Spleen (tissue), 11 donors: ENCODE measurements at regions not wholly inside any gene's neighbourhood (a gene's known extent, or its start where the extent isn't known, plus 50 kb on each side); places are given as distances from the start of the nearest gene placed in this dataset.

Experiments
- DNase-seq: peaks from one replicate; pipeline ENCODE4 v3.0.0-alpha.2; 2020
- H3K27ac ChIP-seq, 8 donors: fragments of 200-600 bp; sonication (generic) in 7 of 8; 1 replicate in 4 of 8; 2 replicates in 4 of 8; pipeline versions ENCODE4 v1.5.0 to v1.8.0; 2016 to 2021; ENCODE audit warnings: inconsistent platforms in 4 of 8, mild to moderate bottlenecking in 4 of 8, moderate library complexity in 1 of 8
- H3K27me3 ChIP-seq, 7 donors: fragments of 200-600 bp; sonication (generic) in 6 of 7; replicated peaks in 1 of 7; 1 replicate in 4 of 7; 2 replicates in 3 of 7; pipeline versions ENCODE4 v1.5.0 to v1.8.0; 2016 to 2021; ENCODE audit warnings: inconsistent platforms in 3 of 7, mild to moderate bottlenecking in 1 of 7
- H3K36me3 ChIP-seq, 6 donors: fragments of 200-600 bp; sonication (generic) in 5 of 6; 1 replicate in 4 of 6; 2 replicates in 2 of 6; pipeline versions ENCODE4 v1.5.0 to v1.8.0; 2016 to 2021; ENCODE audit warnings: inconsistent platforms in 2 of 6
- H3K4me1 ChIP-seq, 6 donors: fragments of 200-600 bp; sonication (generic) in 5 of 6; 1 replicate in 3 of 6; 2 replicates in 3 of 6; pipeline versions ENCODE4 v1.5.0 to v1.8.0; 2016 to 2021; ENCODE audit warnings: inconsistent platforms in 3 of 6
- H3K4me3 ChIP-seq, 8 donors: fragments of 200-600 bp; sonication (generic) in 7 of 8; 1 replicate in 4 of 8; 2 replicates in 4 of 8; pipeline versions ENCODE4 v1.5.0 to v1.8.0; 2016 to 2021; ENCODE audit warnings: inconsistent platforms in 4 of 8, mild to moderate bottlenecking in 4 of 8, moderate library complexity in 2 of 8
- H3K9me3 ChIP-seq, 8 donors: fragments of 200-600 bp; sonication (generic) in 7 of 8; 1 replicate in 4 of 8; 2 replicates in 4 of 8; pipeline versions ENCODE4 v1.5.0 to v1.8.0; 2016 to 2021; ENCODE audit warnings: inconsistent platforms in 4 of 8
- POLR2A ChIP-seq, 3 donors: fragments of 450-650 bp; IDR thresholded peaks; one replicate each; pipeline ENCODE4 v1.5.1; 2017; ENCODE audit warnings: antibody characterized with exemption in 3 of 3, mild to moderate bottlenecking in 1 of 3
- POLR2AphosphoS5 ChIP-seq, 3 donors: sonication (generic); formaldehyde crosslinking; IDR thresholded peaks; one replicate each; pipeline ENCODE4 v1.5.1; 2017; ENCODE audit warnings: antibody characterized with exemption in 3 of 3
- WGBS, 5 donors: extraction: QIAGEN DNeasy Blood & Tissue Kit in 3 of 5; methylation state at CpG; one replicate each; pipeline versions ENCODE4 v1.1.5 to v1.1.7; 2013 to 2018; 5-methylcytosine and 5-hydroxymethylcytosine counted together
- intact Hi-C: fragments of 100-400 bp; cut with DNase I; formaldehyde crosslinking; loops from one replicate; pipeline ENCODE4 v1.15.0; 2023; ENCODE audit warnings: low total_unique reads
- TF ChIP-seq, protein P1 (sequence below), 11 experiments: fragments of 200-600 bp in 7 of 11; fragments of 450-650 bp in 4 of 11; sonication (generic) in 4 of 11; IDR thresholded peaks in 8 of 11; conservative IDR thresholded peaks in 3 of 11; 1 replicate in 7 of 11; 2 replicates in 4 of 11; pipeline versions ENCODE4 v1.4.0 to v1.8.0; 2016 to 2021; ENCODE audit warnings: antibody characterized with exemption in 11 of 11, inconsistent platforms in 4 of 11, mild to moderate bottlenecking in 1 of 11
- donor health status: healthy with polysubstance abuse.
- donor health status: DM: no; HTN: no; CAD: no; lungs with moderate emphysema.
- donor health status: DM: no; HTN: no; CAD: no.
- donor health status: Bipolar disorder and iron deficiency.
- donor health status: healthy.
- donor health status: DM: no; HTN: no; CAD: no.
- donor health status: DM: yes; HTN: yes; CAD: no.

DNA sequence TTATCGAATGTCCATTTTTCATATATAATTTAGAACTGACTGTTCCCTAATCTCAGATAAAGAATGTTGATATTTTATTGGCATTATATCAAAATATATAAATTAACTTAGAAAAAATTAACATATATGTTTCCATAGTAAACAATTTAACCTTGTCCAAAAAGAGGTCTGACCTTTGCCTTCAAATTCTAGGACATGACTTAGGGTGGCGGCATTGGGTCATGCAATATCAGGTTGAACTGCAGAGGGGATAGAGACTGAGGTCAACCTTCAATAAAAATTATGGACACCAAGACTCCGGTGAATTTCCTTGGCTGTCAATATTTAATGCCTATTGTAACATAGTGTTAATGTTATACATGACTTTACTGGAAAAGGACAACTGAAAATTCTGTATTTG lies 199.8 kb downstream of the RPL10L start:
- TF ChIP-seq, protein P1, sequence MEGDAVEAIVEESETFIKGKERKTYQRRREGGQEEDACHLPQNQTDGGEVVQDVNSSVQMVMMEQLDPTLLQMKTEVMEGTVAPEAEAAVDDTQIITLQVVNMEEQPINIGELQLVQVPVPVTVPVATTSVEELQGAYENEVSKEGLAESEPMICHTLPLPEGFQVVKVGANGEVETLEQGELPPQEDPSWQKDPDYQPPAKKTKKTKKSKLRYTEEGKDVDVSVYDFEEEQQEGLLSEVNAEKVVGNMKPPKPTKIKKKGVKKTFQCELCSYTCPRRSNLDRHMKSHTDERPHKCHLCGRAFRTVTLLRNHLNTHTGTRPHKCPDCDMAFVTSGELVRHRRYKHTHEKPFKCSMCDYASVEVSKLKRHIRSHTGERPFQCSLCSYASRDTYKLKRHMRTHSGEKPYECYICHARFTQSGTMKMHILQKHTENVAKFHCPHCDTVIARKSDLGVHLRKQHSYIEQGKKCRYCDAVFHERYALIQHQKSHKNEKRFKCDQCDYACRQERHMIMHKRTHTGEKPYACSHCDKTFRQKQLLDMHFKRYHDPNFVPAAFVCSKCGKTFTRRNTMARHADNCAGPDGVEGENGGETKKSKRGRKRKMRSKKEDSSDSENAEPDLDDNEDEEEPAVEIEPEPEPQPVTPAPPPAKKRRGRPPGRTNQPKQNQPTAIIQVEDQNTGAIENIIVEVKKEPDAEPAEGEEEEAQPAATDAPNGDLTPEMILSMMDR (IDR thresholded peaks at IDR 0.05 in 8 of 11, conservative IDR thresholded peaks at IDR 0.05 in 3 of 11) = no peak
- TF ChIP-seq POLR2AphosphoS5 (IDR thresholded peaks at IDR 0.05) (no peak), POLR2A (IDR thresholded peaks at IDR 0.05) (no peak)
- DNase-seq = no peak
- intact Hi-C loops = no loop called here
- H3K9me3 ChIP-seq = peaks cover 0 to 4% (median 0%) of the 10 kb centered on the region in 8 donors
- H3K27ac ChIP-seq = no peak overlapping the region
- H3K4me3 ChIP-seq = no peak overlapping the region
- 82 to 95% (median 88%) methylated on average over 3 of the region's 3 CpGs for WGBS, 5 donors
- no peaks in the 10 kb centered on the region for H3K36me3 ChIP-seq
- H3K4me1 ChIP-seq = no peaks in the 10 kb centered on the region
- no peaks in the 10 kb centered on the region for H3K27me3 ChIP-seq

DNA sequence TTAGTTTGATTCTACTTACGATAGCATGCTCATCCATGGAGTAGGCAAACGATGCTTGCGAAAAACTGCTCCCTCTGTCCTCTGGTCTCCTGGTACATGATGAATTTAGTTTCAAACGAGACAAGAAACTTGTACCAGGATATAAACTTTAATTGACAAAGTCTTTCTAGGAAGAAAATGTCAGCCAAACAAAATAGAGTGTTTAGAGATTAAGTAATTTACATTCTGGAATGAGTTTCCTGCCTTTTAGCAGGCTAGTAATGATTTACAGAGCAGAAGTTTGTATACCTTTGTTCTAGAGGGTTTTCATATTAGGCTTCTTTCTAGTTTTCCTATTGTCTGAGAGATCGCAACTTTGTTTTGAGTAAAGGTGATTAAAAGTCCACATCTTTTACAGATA lies 206.9 kb downstream of the RPL10L start:
- TF ChIP-seq POLR2AphosphoS5 (IDR thresholded peaks at IDR 0.05) = no peak
- TF ChIP-seq, protein P1 (IDR thresholded peaks at IDR 0.05 in 8 of 11, conservative IDR thresholded peaks at IDR 0.05 in 3 of 11) = no peak
- peaks cover 0 to 23% (median 2%) of the 10 kb centered on the region in 8 donors for H3K9me3 ChIP-seq
- WGBS, 5 donors = 74 to 85% (median 77%) methylated on average over 5 of the region's 5 CpGs
- no peaks in the 10 kb centered on the region for H3K4me1 ChIP-seq
- no peak for DNase-seq
- intact Hi-C loops = no loop called here
- H3K27me3 ChIP-seq = no peaks in the 10 kb centered on the region
- no peak overlapping the region for H3K27ac ChIP-seq
- no peaks in the 10 kb centered on the region for H3K36me3 ChIP-seq
- H3K4me3 ChIP-seq = no peak overlapping the region

DNA sequence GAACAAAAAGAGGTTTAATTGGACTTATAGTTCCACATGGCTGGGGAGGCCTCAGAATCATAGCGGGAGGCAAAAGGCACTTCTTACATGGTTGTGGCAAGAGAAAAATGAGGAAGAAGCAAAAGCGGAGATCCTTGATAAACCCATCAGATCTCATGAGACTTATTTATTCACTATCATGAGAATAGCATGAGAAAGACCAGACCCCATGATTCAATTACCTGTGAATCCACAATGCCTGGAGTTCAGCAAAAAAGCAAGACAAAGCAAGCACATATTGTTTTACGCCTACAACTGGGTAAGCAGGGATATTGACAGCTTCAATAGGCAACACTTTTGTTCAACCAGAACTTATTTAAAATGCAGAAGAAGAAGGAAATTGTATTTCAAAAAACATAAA lies 218.2 kb downstream of the RPL10L start:
- WGBS, 5 donors = 90 to 100% (median 95%) methylated on average over 3 of the region's 3 CpGs
- Histone ChIP-seq H3K36me3 (no peaks in the 10 kb centered on the region), H3K27ac (no peak overlapping the region), H3K4me3 (no peak overlapping the region), H3K27me3 (no peaks in the 10 kb centered on the region), H3K4me1 (no peaks in the 10 kb centered on the region), H3K9me3 (peaks cover 0 to 26% (median 6%) of the 10 kb centered on the region in 8 donors)
- DNase-seq = no peak
- intact Hi-C loops = no loop called here
- TF ChIP-seq POLR2AphosphoS5 (IDR thresholded peaks at IDR 0.05) = no peak
- TF ChIP-seq, protein P1 (IDR thresholded peaks at IDR 0.05 in 8 of 11, conservative IDR thresholded peaks at IDR 0.05 in 3 of 11) = no peak
- TF ChIP-seq POLR2A (IDR thresholded peaks at IDR 0.05) = no peak

DNA sequence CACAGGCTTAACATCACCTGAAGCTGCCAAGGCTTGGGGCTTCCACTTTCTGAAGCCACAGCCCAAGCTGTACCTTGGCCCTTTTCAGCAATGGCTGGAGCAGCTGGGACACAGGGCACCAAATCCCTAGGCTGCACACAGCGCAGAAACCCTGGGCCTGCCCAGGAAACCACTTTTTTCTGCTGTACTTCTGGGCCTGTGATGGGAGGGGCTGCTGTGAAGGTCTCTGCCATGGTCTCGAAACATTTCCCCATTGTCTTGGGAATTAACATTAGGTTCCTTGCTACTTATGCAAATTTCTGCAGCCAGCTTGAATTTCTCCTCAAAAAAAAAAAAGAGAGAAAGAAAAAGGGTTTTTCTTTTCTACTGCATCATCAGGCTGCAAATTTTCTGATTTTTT lies 219.1 kb downstream of the RPL10L start:
- Histone ChIP-seq H3K27ac (no peak overlapping the region), H3K27me3 (no peaks in the 10 kb centered on the region), H3K36me3 (no peaks in the 10 kb centered on the region), H3K4me1 (no peaks in the 10 kb centered on the region), H3K9me3 (peaks cover 0 to 26% (median 6%) of the 10 kb centered on the region in 8 donors), H3K4me3 (no peak overlapping the region)
- no peak for DNase-seq
- intact Hi-C loops = no loop called here
- TF ChIP-seq, protein P1 (IDR thresholded peaks at IDR 0.05 in 8 of 11, conservative IDR thresholded peaks at IDR 0.05 in 3 of 11) = no peak
- TF ChIP-seq POLR2A (IDR thresholded peaks at IDR 0.05) = no peak
- TF ChIP-seq POLR2AphosphoS5 (IDR thresholded peaks at IDR 0.05) = no peak
- 46 to 76% (median 64%) methylated on average over 2 of the region's 2 CpGs for WGBS, 5 donors
